HCT116 (cell line): ENCODE measurements at regions not wholly inside any gene's neighbourhood (a gene's known extent, or its start where the extent isn't known, plus 50 kb on each side); places are given as distances from the start of the nearest gene placed in this dataset.

Experiments used
- ATAC-seq: fragments of 200-7000 bp; cut with Tn5 transposase; 2 replicates; pipeline ENCODE4 v1.9.1; 2020; ENCODE audit warnings: mild to moderate bottlenecking, moderate library complexity
- BruUV-seq: library from RNA; stranded (reverse); fragments of 400-500 nt; replicated peaks from 2 replicates; lab custom pipeline; 2021; lab: Mats Ljungman, UMichigan
- CTCF ChIA-PET: fragments of 300-600 bp; sonication (Branson Sonifier 250); formaldehyde crosslinking; loops from one replicate; lab custom pipeline; 2021; ENCODE audit warnings: antibody characterized with exemption; lab: Charles Lee
- POLR2A ChIA-PET: fragments of 300-600, 350-600 bp; sonication (Branson Sonifier 250); formaldehyde crosslinking; loops from one replicate; lab custom pipeline; 2021; ENCODE audit warnings: antibody characterized with exemption; lab: Charles Lee
- RAD21 ChIA-PET, 2 experiments: fragments of 300-600 bp; sonication (Branson Sonifier 250); formaldehyde crosslinking; loops; one replicate each; lab custom pipeline; 2023; ENCODE audit warnings: low total read pairs in 2 of 2; ENCODE audit not compliant: uncharacterized antibody in 2 of 2, unreplicated experiment in 2 of 2, low non-redundant PET in 1 of 2; lab: Charles Lee
- DNase-seq: peaks from one replicate; pipeline ENCODE4 v3.0.0-alpha.2; 2010; ENCODE audit warnings: low read depth, low spot score
- H2AFZ ChIP-seq: fragments of 200-600 bp; shearing (Covaris generic), sonication (generic); 2 replicates; pipeline ENCODE4 v1.6.1; 2017; ENCODE audit warnings: low read depth, mixed run types, mixed read lengths, antibody characterized with exemption, low read length; ENCODE audit not compliant: poor library complexity, severe bottlenecking
- H3K27ac ChIP-seq: 2 replicates; pipeline ENCODE4 v1.5.1; 2012; ENCODE audit warnings: low read depth, low read length
- H3K27me3 ChIP-seq: fragments of 200-600 bp; sonication (generic); 2 replicates; pipeline ENCODE4 v1.6.1; 2016; ENCODE audit warnings: mixed run types, low read length, mixed read lengths; ENCODE audit not compliant: insufficient read depth
- H3K36me3 ChIP-seq, 2 experiments: fragments of 200-500 bp in 1 of 2; fragments of 200-600 bp in 1 of 2; sonication (Bioruptor generic) in 1 of 2; sonication (generic) in 1 of 2; 2 replicates each; pipeline versions ENCODE4 v1.5.1 to v1.6.1; 2014 to 2016; ENCODE audit warnings: low read length in 2 of 2, inconsistent platforms in 1 of 2, mixed read lengths in 1 of 2, mixed run types in 1 of 2; ENCODE audit not compliant: insufficient read depth in 2 of 2, control insufficient read depth in 1 of 2
- H3K4me1 ChIP-seq, 2 experiments: fragments of 200-600 bp in 1 of 2; sonication (generic) in 1 of 2; 2 replicates each; pipeline versions ENCODE4 v1.5.1 to v1.6.1; 2012 to 2017; ENCODE audit warnings: low read length in 2 of 2, inconsistent platforms in 1 of 2, mild to moderate bottlenecking in 1 of 2, mixed read lengths in 1 of 2, mixed run types in 1 of 2, moderate library complexity in 1 of 2; ENCODE audit not compliant: insufficient read depth in 2 of 2, control insufficient read depth in 1 of 2
- H3K4me2 ChIP-seq: fragments of 200-600 bp; sonication (generic); 2 replicates; pipeline ENCODE4 v1.6.1; 2017; ENCODE audit warnings: mixed run types, low read length, mixed read lengths
- H3K4me3 ChIP-seq, 2 experiments: fragments of 200-600 bp in 1 of 2; sonication (generic) in 1 of 2; replicated peaks in 1 of 2; 2 replicates each; pipeline ENCODE4 v1.5.1; 2011 to 2016; ENCODE audit warnings: low read length in 2 of 2, control low read depth in 1 of 2, low read depth in 1 of 2, mild to moderate bottlenecking in 1 of 2, mixed read lengths in 1 of 2, mixed run types in 1 of 2
- H3K79me2 ChIP-seq: fragments of 200-600 bp; sonication (generic); 2 replicates; pipeline ENCODE4 v1.6.1; 2017; ENCODE audit warnings: mild to moderate bottlenecking, mixed run types, low read length, moderate library complexity, mixed read lengths; ENCODE audit not compliant: insufficient read depth
- H3K9ac ChIP-seq: fragments of 200-600 bp; sonication (generic); 2 replicates; pipeline ENCODE4 v1.6.1; 2016; ENCODE audit warnings: low read length, mixed read lengths
- H3K9me2 ChIP-seq: fragments of 200-600 bp; sonication (generic), shearing (Covaris generic); 2 replicates; pipeline ENCODE4 v1.6.1; 2017; ENCODE audit warnings: mixed run types, mild to moderate bottlenecking, moderate library complexity; ENCODE audit not compliant: insufficient read depth
- H3K9me3 ChIP-seq, 2 experiments: fragments of 200-500 bp in 1 of 2; fragments of 200-600 bp in 1 of 2; sonication (Bioruptor generic) in 1 of 2; sonication (generic) in 1 of 2; 2 replicates each; pipeline ENCODE4 v1.6.1; 2014 to 2017; ENCODE audit warnings: low read length in 2 of 2, mixed read lengths in 2 of 2, inconsistent platforms in 1 of 2, low read depth in 1 of 2, mild to moderate bottlenecking in 1 of 2, mixed run types in 1 of 2, moderate library complexity in 1 of 2; ENCODE audit not compliant: control insufficient read depth in 1 of 2, insufficient read depth in 1 of 2
- H4K20me1 ChIP-seq: fragments of 200-600 bp; sonication (generic), shearing (Covaris generic); 2 replicates; pipeline ENCODE4 v1.6.1; 2017; ENCODE audit warnings: mixed run types, mild to moderate bottlenecking, moderate library complexity; ENCODE audit not compliant: insufficient read depth
- CBX3 ChIP-seq: IDR thresholded peaks from 2 replicates; pipeline ENCODE4 v1.6.1; 2012; ENCODE audit warnings: low read depth
- CEBPB ChIP-seq: IDR thresholded peaks from 2 replicates; pipeline ENCODE4 v1.6.1; 2012; ENCODE audit warnings: low read depth
- CTCF ChIP-seq, 3 experiments: fragments of 200-600 bp in 1 of 3; sonication (generic) in 1 of 3; IDR thresholded peaks in 2 of 3; conservative IDR thresholded peaks in 1 of 3; 2 replicates each; pipeline ENCODE4 v1.5.1; 2012 to 2017; ENCODE audit warnings: low read depth in 2 of 3, low read length in 2 of 3, antibody characterized with exemption in 1 of 3, borderline replicate concordance in 1 of 3, control low read depth in 1 of 3, mild to moderate bottlenecking in 1 of 3, mixed read lengths in 1 of 3, mixed run types in 1 of 3, moderate library complexity in 1 of 3; ENCODE audit not compliant: insufficient read depth in 1 of 3
- ELF1 ChIP-seq: IDR thresholded peaks from 2 replicates; pipeline ENCODE4 v1.6.1; 2012; ENCODE audit warnings: low read depth, borderline replicate concordance
- EZH2 ChIP-seq: fragments of 200-600 bp; sonication (generic); IDR thresholded peaks from 2 replicates; pipeline ENCODE4 v1.6.1; 2017; ENCODE audit warnings: antibody characterized with exemption, mixed run types
- EZH2phosphoT487 ChIP-seq: fragments of 200-600 bp; IDR thresholded peaks from 2 replicates; pipeline ENCODE4 v1.6.1; 2018; ENCODE audit warnings: antibody characterized with exemption, borderline replicate concordance
- FOSL1 ChIP-seq: IDR thresholded peaks from 2 replicates; pipeline ENCODE4 v1.6.1; 2012; ENCODE audit warnings: low read depth
- JUND ChIP-seq: IDR thresholded peaks from 2 replicates; pipeline ENCODE4 v1.6.1; 2012
- POLR2AphosphoS5 ChIP-seq: IDR thresholded peaks from 2 replicates; pipeline ENCODE4 v1.6.1; 2011; ENCODE audit warnings: mild to moderate bottlenecking, low read depth, low read length, moderate library complexity
- RAD21 ChIP-seq: IDR thresholded peaks from 2 replicates; pipeline ENCODE4 v1.6.1; 2012; ENCODE audit warnings: low read depth, mild to moderate bottlenecking
- SRF ChIP-seq: IDR thresholded peaks from 2 replicates; pipeline ENCODE4 v1.6.1; 2012; ENCODE audit warnings: low read depth
- TCF7L2 ChIP-seq: IDR thresholded peaks from 2 replicates; pipeline ENCODE4 v1.7.0; 2011; ENCODE audit warnings: borderline replicate concordance, inconsistent platforms; ENCODE audit not compliant: insufficient read depth, insufficient read length; ENCODE audit errors: extremely low read depth
- YY1 ChIP-seq: IDR thresholded peaks from 2 replicates; pipeline ENCODE4 v1.6.1; 2011; ENCODE audit warnings: low read length, low read depth, moderate library complexity, mild to moderate bottlenecking; ENCODE audit not compliant: insufficient replicate concordance; ENCODE audit errors: extremely low read depth
- ZFX ChIP-seq: fragments of 450-650 bp; IDR thresholded peaks from 2 replicates; pipeline ENCODE4 v1.6.1; 2017
- intact Hi-C: fragments of 100-400 bp; cut with micrococcal nuclease; formaldehyde crosslinking; loops from 2 replicates; pipeline ENCODE4 v1.10.0; 2022
- TF ChIP-seq, protein P1 (sequence below): IDR thresholded peaks from 2 replicates; pipeline ENCODE4 v1.6.1; 2011; ENCODE audit warnings: mild to moderate bottlenecking, low read length, moderate library complexity; ENCODE audit not compliant: insufficient replicate concordance; ENCODE audit errors: extremely low read depth

DNA sequence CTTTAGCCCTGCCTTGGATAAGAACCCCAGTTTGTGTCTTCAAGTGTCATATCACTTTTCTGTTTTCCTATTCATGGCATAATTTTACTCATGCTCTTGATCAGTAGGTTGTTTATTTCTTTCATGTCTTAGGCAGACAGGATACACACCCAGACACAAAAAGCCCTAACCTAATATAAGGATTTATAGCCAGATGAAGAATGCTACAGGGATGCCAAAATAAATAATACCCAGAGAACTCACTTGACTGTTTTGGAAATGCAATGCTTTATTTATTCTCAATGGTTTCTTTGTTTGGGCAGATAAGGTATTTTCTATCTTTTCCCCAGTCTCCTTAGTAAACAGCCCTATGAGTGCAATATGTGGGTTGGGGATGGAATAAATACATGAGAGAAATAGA is 424.0 kb upstream of the PDZRN3 start:
- POLR2A ChIA-PET: no interaction called here
- Histone ChIP-seq H3K9me2 (no peaks in the 10 kb centered on the region), H3K36me3 (no peaks in the 10 kb centered on the region), H4K20me1 (no peaks in the 10 kb centered on the region), H3K27me3 (no peaks in the 10 kb centered on the region), H3K79me2 (no peaks in the 10 kb centered on the region), H3K9me3 (peaks cover 0 to 17% of the 10 kb centered on the region in 2 experiments; a peak in 2 of 4 replicates), H3K4me2 (no peak overlapping the region), H2AFZ (no peak overlapping the region), H3K4me1 (no peaks in the 10 kb centered on the region), H3K9ac (no peak overlapping the region), H3K27ac (no peak overlapping the region), H3K4me3 (no peak overlapping the region)
- RAD21 ChIA-PET: no interaction called here
- no TSS peak for BruUV-seq
- CTCF ChIA-PET: no interaction called here
- intact Hi-C loops: no loop called here
- no peak for DNase-seq
- TF ChIP-seq ELF1: no peak
- no peak for ATAC-seq

DNA sequence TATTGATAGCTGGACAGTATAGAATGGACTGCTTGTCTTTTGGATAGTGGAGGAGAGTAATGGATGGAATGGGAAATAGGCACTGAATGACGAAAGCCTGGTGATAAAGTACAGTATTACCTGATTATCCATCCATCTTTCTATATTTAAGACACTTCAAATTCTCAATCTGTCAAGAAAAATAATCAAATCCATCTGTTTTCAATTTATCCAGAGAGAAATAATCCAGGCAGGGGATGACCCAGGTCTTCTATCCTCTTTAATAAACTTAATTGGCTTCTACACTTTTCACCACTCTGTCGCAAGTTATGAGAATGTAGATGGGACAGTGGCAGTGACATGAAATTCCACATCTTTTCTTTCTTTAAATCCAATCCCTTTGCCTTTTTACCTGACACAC is 420.3 kb upstream of the PDZRN3 start:
- POLR2A ChIA-PET: no interaction called here
- CTCF ChIA-PET: no interaction called here
- no peak overlapping the region for H3K27ac ChIP-seq
- peaks cover 6 to 39% of the 10 kb centered on the region in 2 experiments; a peak in 2 of 4 replicates for H3K9me3 ChIP-seq
- no peaks in the 10 kb centered on the region for H3K4me1 ChIP-seq
- H3K27me3 ChIP-seq: no peaks in the 10 kb centered on the region
- no peak for ATAC-seq
- no peak overlapping the region for H3K4me3 ChIP-seq
- H4K20me1 ChIP-seq: no peaks in the 10 kb centered on the region
- H3K79me2 ChIP-seq: no peaks in the 10 kb centered on the region
- no peak overlapping the region for H3K9ac ChIP-seq
- RAD21 ChIA-PET: no interaction called here
- intact Hi-C loops: no loop called here
- no peak overlapping the region for H3K4me2 ChIP-seq
- TF ChIP-seq TCF7L2 (no peak), FOSL1 (no peak), RAD21 (no peak), JUND (no peak), SRF (no peak), POLR2AphosphoS5 (no peak), CBX3 (no peak), ELF1 (no peak), ZFX (no peak), EZH2 (no peak), EZH2phosphoT487 (no peak), YY1 (no peak), CEBPB (no peak), CTCF (IDR thresholded peaks at IDR 0.05 in 2 of 3, conservative IDR thresholded peaks at IDR 0.05 in 1 of 3; ENCODE audit: borderline replicate concordance in 1 of 3, insufficient read depth in 1 of 3, low read depth in 2 of 3, low read length in 2 of 3) (no peak)
- TF ChIP-seq, protein P1, sequence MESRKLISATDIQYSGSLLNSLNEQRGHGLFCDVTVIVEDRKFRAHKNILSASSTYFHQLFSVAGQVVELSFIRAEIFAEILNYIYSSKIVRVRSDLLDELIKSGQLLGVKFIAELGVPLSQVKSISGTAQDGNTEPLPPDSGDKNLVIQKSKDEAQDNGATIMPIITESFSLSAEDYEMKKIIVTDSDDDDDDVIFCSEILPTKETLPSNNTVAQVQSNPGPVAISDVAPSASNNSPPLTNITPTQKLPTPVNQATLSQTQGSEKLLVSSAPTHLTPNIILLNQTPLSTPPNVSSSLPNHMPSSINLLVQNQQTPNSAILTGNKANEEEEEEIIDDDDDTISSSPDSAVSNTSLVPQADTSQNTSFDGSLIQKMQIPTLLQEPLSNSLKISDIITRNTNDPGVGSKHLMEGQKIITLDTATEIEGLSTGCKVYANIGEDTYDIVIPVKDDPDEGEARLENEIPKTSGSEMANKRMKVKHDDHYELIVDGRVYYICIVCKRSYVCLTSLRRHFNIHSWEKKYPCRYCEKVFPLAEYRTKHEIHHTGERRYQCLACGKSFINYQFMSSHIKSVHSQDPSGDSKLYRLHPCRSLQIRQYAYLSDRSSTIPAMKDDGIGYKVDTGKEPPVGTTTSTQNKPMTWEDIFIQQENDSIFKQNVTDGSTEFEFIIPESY: no peak
- no TSS peak for BruUV-seq
- no peak for DNase-seq
- no peaks in the 10 kb centered on the region for H3K9me2 ChIP-seq
- H2AFZ ChIP-seq: no peak overlapping the region
- no peaks in the 10 kb centered on the region for H3K36me3 ChIP-seq
